ENCODE measurements at regions not wholly inside any gene's neighbourhood (a gene's known extent, or its start where the extent isn't known, plus 50 kb on each side); places are given as distances from the start of the nearest gene placed in this dataset.

GRCh38 chr19:28943651-28944050, 269.3 kb downstream of the UQCRFS1 start:
- Histone ChIP-seq H3K4me1 (ENCODE audit: control insufficient read depth in 2 of 2, insufficient read depth in 1 of 2, low read depth in 1 of 2, low read length in 2 of 2) (peaks cover 0 to 4% of the 10 kb centered on the region in 2 donors), H3K9ac (ENCODE audit: low read depth, low read length, poor library complexity) (no peak overlapping the region), H4K8ac (ENCODE audit: low read depth, low read length) (no peak overlapping the region), H3K14ac (ENCODE audit: low read length) (no peak overlapping the region), H3K79me1 (ENCODE audit: low read depth, low read length) (no peaks in the 10 kb centered on the region), H3K27ac (replicated peaks; ENCODE audit: low read length) (no peak overlapping the region), H2BK15ac (ENCODE audit: low read length) (no peak overlapping the region), H2BK5ac (ENCODE audit: low read length) (no peak overlapping the region), H3K4ac (ENCODE audit: low read length) (no peak overlapping the region), H2BK120ac (ENCODE audit: low read depth, low read length) (no peak overlapping the region), H2BK12ac (ENCODE audit: low read length) (no peak overlapping the region), H3K18ac (ENCODE audit: low read length) (no peak overlapping the region), H3K23ac (ENCODE audit: low read depth, low read length, poor library complexity) (no peak overlapping the region), H3K4me2 (ENCODE audit: insufficient read depth, low read length, poor library complexity, severe bottlenecking) (no peak overlapping the region), H3K9me3 (replicated peaks in 1 of 2; ENCODE audit: control insufficient read depth in 2 of 2, insufficient read depth in 1 of 2, low read depth in 1 of 2, low read length in 2 of 2) (peaks cover 0 to 2% of the 10 kb centered on the region in 2 donors), H4K91ac (ENCODE audit: low read depth, low read length, poor library complexity) (no peak overlapping the region), H3K4me3 (ENCODE audit: low read length in 2 of 2) (no peak overlapping the region), H3K36me3 (replicated peaks in 1 of 2; ENCODE audit: control insufficient read depth in 2 of 2, insufficient read depth in 2 of 2, low read length in 2 of 2) (no peaks in the 10 kb centered on the region), H2AK5ac (ENCODE audit: low read depth, low read length) (no peak overlapping the region), H3K27me3 (ENCODE audit: control insufficient read depth in 3 of 3, insufficient read depth in 3 of 3, low read depth in 1 of 3, low read length in 3 of 3) (no peaks in the 10 kb centered on the region), H2AFZ (ENCODE audit: low read length) (no peak overlapping the region)
- DNase-seq (ENCODE audit: low spot score) = no peak
- WGBS, 2 donors (ENCODE audit: extremely low coverage in 2 of 2, insufficient read length in 2 of 2, insufficient replicate concordance in 1 of 2) = no CpG with 5 or more reads among the region's 8 CpGs

- no peak overlapping the region for H3K4me2 ChIP-seq (ENCODE audit: insufficient read depth, low read length, poor library complexity, severe bottlenecking)
- H4K8ac ChIP-seq (ENCODE audit: low read depth, low read length) = no peak overlapping the region
- H3K4me1 ChIP-seq (ENCODE audit: control insufficient read depth in 2 of 2, insufficient read depth in 1 of 2, low read depth in 1 of 2, low read length in 2 of 2) = no peaks in the 10 kb centered on the region
- no peak overlapping the region for H2BK120ac ChIP-seq (ENCODE audit: low read depth, low read length)
- H3K23ac ChIP-seq (ENCODE audit: low read depth, low read length, poor library complexity) = no peak overlapping the region
- H3K4ac ChIP-seq (ENCODE audit: low read length) = no peak overlapping the region
- no peaks in the 10 kb centered on the region for H3K36me3 ChIP-seq (replicated peaks in 1 of 2; ENCODE audit: control insufficient read depth in 2 of 2, insufficient read depth in 2 of 2, low read length in 2 of 2)
- no peak overlapping the region for H2AK5ac ChIP-seq (ENCODE audit: low read depth, low read length)
- H4K91ac ChIP-seq (ENCODE audit: low read depth, low read length, poor library complexity) = no peak overlapping the region
- no peak overlapping the region for H3K14ac ChIP-seq (ENCODE audit: low read length)
- no peak overlapping the region for H2BK15ac ChIP-seq (ENCODE audit: low read length)
- H2AFZ ChIP-seq (ENCODE audit: low read length) = no peak overlapping the region
- H3K9me3 ChIP-seq (replicated peaks in 1 of 2; ENCODE audit: control insufficient read depth in 2 of 2, insufficient read depth in 1 of 2, low read depth in 1 of 2, low read length in 2 of 2) = no peaks in the 10 kb centered on the region
- no peak overlapping the region for H3K18ac ChIP-seq (ENCODE audit: low read length)
- H3K27ac ChIP-seq (replicated peaks; ENCODE audit: low read length) = no peak overlapping the region
- no peak for DNase-seq (ENCODE audit: low spot score)
- no CpG with 5 or more reads among the region's 11 CpGs for WGBS, 2 donors (ENCODE audit: extremely low coverage in 2 of 2, insufficient read length in 2 of 2, insufficient replicate concordance in 1 of 2)
- no peak overlapping the region for H2BK12ac ChIP-seq (ENCODE audit: low read length)
- no peak overlapping the region for H2BK5ac ChIP-seq (ENCODE audit: low read length)
- no peak overlapping the region for H3K9ac ChIP-seq (ENCODE audit: low read depth, low read length, poor library complexity)
- no peaks in the 10 kb centered on the region for H3K27me3 ChIP-seq (ENCODE audit: control insufficient read depth in 3 of 3, insufficient read depth in 3 of 3, low read depth in 1 of 3, low read length in 3 of 3)
- H3K79me1 ChIP-seq (ENCODE audit: low read depth, low read length) = no peaks in the 10 kb centered on the region
- no peak overlapping the region for H3K4me3 ChIP-seq (ENCODE audit: low read length in 2 of 2)
Measured at GRCh38 chr19:28941833-28942232, 271.1 kb downstream of the UQCRFS1 start.

- Histone ChIP-seq H2BK12ac (ENCODE audit: low read length) (no peak overlapping the region), H2BK120ac (ENCODE audit: low read depth, low read length) (no peak overlapping the region), H2AFZ (ENCODE audit: low read length) (no peak overlapping the region), H3K4me2 (ENCODE audit: insufficient read depth, low read length, poor library complexity, severe bottlenecking) (no peak overlapping the region), H3K36me3 (replicated peaks in 1 of 2; ENCODE audit: control insufficient read depth in 2 of 2, insufficient read depth in 2 of 2, low read length in 2 of 2) (no peaks in the 10 kb centered on the region), H3K4me3 (ENCODE audit: low read length in 2 of 2) (no peak overlapping the region), H3K14ac (ENCODE audit: low read length) (no peak overlapping the region), H3K23ac (ENCODE audit: low read depth, low read length, poor library complexity) (no peak overlapping the region), H3K18ac (ENCODE audit: low read length) (no peak overlapping the region), H4K8ac (ENCODE audit: low read depth, low read length) (no peak overlapping the region), H2BK5ac (ENCODE audit: low read length) (no peak overlapping the region), H3K27ac (replicated peaks; ENCODE audit: low read length) (no peak overlapping the region), H2BK15ac (ENCODE audit: low read length) (no peak overlapping the region), H3K27me3 (ENCODE audit: control insufficient read depth in 3 of 3, insufficient read depth in 3 of 3, low read depth in 1 of 3, low read length in 3 of 3) (no peaks in the 10 kb centered on the region), H3K4me1 (ENCODE audit: control insufficient read depth in 2 of 2, insufficient read depth in 1 of 2, low read depth in 1 of 2, low read length in 2 of 2) (no peaks in the 10 kb centered on the region), H2AK5ac (ENCODE audit: low read depth, low read length) (no peak overlapping the region), H3K4ac (ENCODE audit: low read length) (no peak overlapping the region), H3K79me1 (ENCODE audit: low read depth, low read length) (no peaks in the 10 kb centered on the region), H4K91ac (ENCODE audit: low read depth, low read length, poor library complexity) (no peak overlapping the region), H3K9ac (ENCODE audit: low read depth, low read length, poor library complexity) (no peak overlapping the region), H3K9me3 (replicated peaks in 1 of 2; ENCODE audit: control insufficient read depth in 2 of 2, insufficient read depth in 1 of 2, low read depth in 1 of 2, low read length in 2 of 2) (no peaks in the 10 kb centered on the region)
- no CpG with 5 or more reads among the region's 7 CpGs for WGBS, 2 donors (ENCODE audit: extremely low coverage in 2 of 2, insufficient read length in 2 of 2, insufficient replicate concordance in 1 of 2)
- no peak for DNase-seq (ENCODE audit: low spot score)
Measured at GRCh38 chr19:28940751-28941500, 272.0 kb downstream of the UQCRFS1 start.

GRCh38 chr19:28939236-28939635, 273.7 kb downstream of the UQCRFS1 start:
- Histone ChIP-seq H3K23ac (ENCODE audit: low read depth, low read length, poor library complexity) (no peak overlapping the region), H2AK5ac (ENCODE audit: low read depth, low read length) (no peak overlapping the region), H4K8ac (ENCODE audit: low read depth, low read length) (no peak overlapping the region), H3K27me3 (ENCODE audit: control insufficient read depth in 3 of 3, insufficient read depth in 3 of 3, low read depth in 1 of 3, low read length in 3 of 3) (no peaks in the 10 kb centered on the region), H3K18ac (ENCODE audit: low read length) (no peak overlapping the region), H3K4me3 (ENCODE audit: low read length in 2 of 2) (no peak overlapping the region), H3K4me2 (ENCODE audit: insufficient read depth, low read length, poor library complexity, severe bottlenecking) (no peak overlapping the region), H2BK120ac (ENCODE audit: low read depth, low read length) (no peak overlapping the region), H2AFZ (ENCODE audit: low read length) (no peak overlapping the region), H3K4me1 (ENCODE audit: control insufficient read depth in 2 of 2, insufficient read depth in 1 of 2, low read depth in 1 of 2, low read length in 2 of 2) (no peaks in the 10 kb centered on the region), H2BK12ac (ENCODE audit: low read length) (no peak overlapping the region), H2BK5ac (ENCODE audit: low read length) (no peak overlapping the region), H3K14ac (ENCODE audit: low read length) (no peak overlapping the region), H3K36me3 (replicated peaks in 1 of 2; ENCODE audit: control insufficient read depth in 2 of 2, insufficient read depth in 2 of 2, low read length in 2 of 2) (no peaks in the 10 kb centered on the region), H3K4ac (ENCODE audit: low read length) (no peak overlapping the region), H3K79me1 (ENCODE audit: low read depth, low read length) (no peaks in the 10 kb centered on the region), H3K9me3 (replicated peaks in 1 of 2; ENCODE audit: control insufficient read depth in 2 of 2, insufficient read depth in 1 of 2, low read depth in 1 of 2, low read length in 2 of 2) (no peaks in the 10 kb centered on the region), H4K91ac (ENCODE audit: low read depth, low read length, poor library complexity) (no peak overlapping the region), H3K9ac (ENCODE audit: low read depth, low read length, poor library complexity) (no peak overlapping the region), H2BK15ac (ENCODE audit: low read length) (no peak overlapping the region), H3K27ac (replicated peaks; ENCODE audit: low read length) (no peak overlapping the region)
- no peak for DNase-seq (ENCODE audit: low spot score)

Measured in neuronal stem cell (in vitro differentiated cells).